Naive B cell (primary cell): ENCODE measurements at regions not wholly inside any gene's neighbourhood (a gene's known extent, or its start where the extent isn't known, plus 50 kb on each side); places are given as distances from the start of the nearest gene placed in this dataset.

Experiments
- ATAC-seq, 2 donors: fragments of 150-1000 bp; cut with Tn5 transposase; 2 replicates each; pipeline ENCODE4 v1.10.0; 2021; ENCODE audit warnings: low read depth in 2 of 2, mild to moderate bottlenecking in 2 of 2, moderate library complexity in 2 of 2
- DNase-seq: peaks from one replicate; pipeline ENCODE4 v3.0.0; 2022
- H3K27ac Mint-ChIP-seq, 6 donors: one replicate each; pipeline ENCODE4 v1.8.0; 2020 to 2022; ENCODE audit warnings: mild to moderate bottlenecking in 6 of 6, mixed read lengths in 6 of 6, moderate library complexity in 5 of 6, inconsistent platforms in 2 of 6
- H3K27me3 Mint-ChIP-seq, 3 donors: one replicate each; pipeline ENCODE4 v1.8.0; 2021 to 2022; ENCODE audit warnings: mixed read lengths in 3 of 3, mild to moderate bottlenecking in 1 of 3
- H3K36me3 Mint-ChIP-seq, 2 donors: one replicate each; pipeline ENCODE4 v1.8.0; 2020 to 2022; ENCODE audit warnings: mixed read lengths in 2 of 2, inconsistent platforms in 1 of 2, mild to moderate bottlenecking in 1 of 2
- H3K4me1 Mint-ChIP-seq, 3 donors: one replicate each; pipeline ENCODE4 v1.8.0; 2020 to 2022; ENCODE audit warnings: mixed read lengths in 3 of 3, inconsistent platforms in 1 of 3, mild to moderate bottlenecking in 1 of 3, moderate library complexity in 1 of 3
- H3K4me3 Mint-ChIP-seq, 8 donors: one replicate each; pipeline ENCODE4 v1.8.0; 2020 to 2022; ENCODE audit warnings: mild to moderate bottlenecking in 8 of 8, mixed read lengths in 8 of 8, moderate library complexity in 8 of 8, inconsistent platforms in 2 of 8
- H3K9me3 Mint-ChIP-seq, 7 donors: one replicate each; pipeline ENCODE4 v1.8.0; 2020 to 2022; ENCODE audit warnings: mixed read lengths in 7 of 7, mild to moderate bottlenecking in 5 of 7, inconsistent platforms in 2 of 7, moderate library complexity in 1 of 7

DNA sequence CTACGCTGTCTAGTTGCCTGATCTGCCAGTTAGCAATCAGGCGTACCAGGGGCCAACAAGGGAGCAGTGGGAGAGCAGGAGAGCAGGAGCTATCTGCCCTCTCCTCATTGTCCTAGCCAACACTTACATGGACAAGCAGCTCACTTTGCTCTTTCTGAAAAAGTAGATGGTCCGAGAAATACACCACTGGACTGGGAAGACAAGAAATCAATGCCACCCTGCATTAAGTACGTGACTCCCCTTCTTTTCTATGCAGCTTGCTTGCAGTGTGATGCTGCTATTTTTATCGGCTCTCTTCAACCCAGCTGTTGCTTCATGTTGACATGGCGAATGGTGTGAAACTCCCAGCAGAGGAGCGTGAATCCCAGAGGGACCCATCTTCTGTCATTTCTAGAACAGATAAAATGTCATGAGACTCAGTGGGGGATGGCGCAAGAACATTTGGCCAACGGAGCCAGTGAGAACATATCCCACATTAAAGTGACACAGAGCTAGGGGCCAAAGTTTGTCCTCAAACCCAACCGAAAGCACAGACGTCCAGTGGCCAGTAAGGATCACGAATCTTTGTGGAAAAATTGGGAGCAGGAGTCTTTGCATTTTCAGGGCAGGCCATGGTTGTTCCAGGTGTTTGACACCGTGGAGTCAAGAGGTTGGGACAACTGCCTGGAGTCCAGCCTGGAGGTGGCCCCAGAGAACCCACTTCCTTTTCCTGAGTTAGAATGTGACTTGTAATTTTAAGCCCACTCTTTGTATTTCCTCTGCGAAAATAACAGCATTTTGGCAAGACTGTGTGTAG lies 53.7 kb upstream of the MEF2A start:
- H3K36me3 Mint-ChIP-seq, result no peaks in the 10 kb centered on the region
- no peaks in the 10 kb centered on the region for H3K27me3 Mint-ChIP-seq
- ATAC-seq (peak; percentile 78 to 82), DNase-seq (peak; percentile 78)
- peaks cover 65 to 91% (median 90%) of the 10 kb centered on the region in 3 donors for H3K4me1 Mint-ChIP-seq
- H3K4me3 Mint-ChIP-seq, result peak overlapping the region; percentile 71 to 91 (median 82)
- peak overlapping the region; percentile 88 to 99 (median 96) for H3K27ac Mint-ChIP-seq
- H3K9me3 Mint-ChIP-seq, result peaks cover 0 to 14% (median 0%) of the 10 kb centered on the region in 7 donors

- peaks cover 0 to 14% (median 0%) of the 10 kb centered on the region in 7 donors for H3K9me3 Mint-ChIP-seq
- DNase-seq, result no peak
- peak overlapping the region in 6 of 8 donors; percentile 4 to 44 (median 32) for H3K4me3 Mint-ChIP-seq
- H3K4me1 Mint-ChIP-seq, result peaks cover 49 to 68% (median 68%) of the 10 kb centered on the region in 3 donors
- ATAC-seq, result no peak
- no peaks in the 10 kb centered on the region for H3K27me3 Mint-ChIP-seq
- no peaks in the 10 kb centered on the region for H3K36me3 Mint-ChIP-seq
- peak overlapping the region; percentile 38 to 97 (median 81) for H3K27ac Mint-ChIP-seq
These were observed 51.5 kb upstream of the MEF2A start for GRCh38 chr15:99514306-99514705.
